COLO668 (cell line): ENCODE measurements at regions not wholly inside any gene's neighbourhood (a gene's known extent, or its start where the extent isn't known, plus 50 kb on each side); places are given as distances from the start of the nearest gene placed in this dataset.
"Not testable (repeated sequence)": the region's sequence is repeated elsewhere in the genome, so short reads cannot be mapped to it uniquely, and the experiment has no call there.

ENCODE experiments used
- DNase-seq: peaks from one replicate; lab custom pipeline; 2025; ENCODE audit not compliant: unreplicated experiment; lab: John Stamatoyannopoulos, UW

DNA sequence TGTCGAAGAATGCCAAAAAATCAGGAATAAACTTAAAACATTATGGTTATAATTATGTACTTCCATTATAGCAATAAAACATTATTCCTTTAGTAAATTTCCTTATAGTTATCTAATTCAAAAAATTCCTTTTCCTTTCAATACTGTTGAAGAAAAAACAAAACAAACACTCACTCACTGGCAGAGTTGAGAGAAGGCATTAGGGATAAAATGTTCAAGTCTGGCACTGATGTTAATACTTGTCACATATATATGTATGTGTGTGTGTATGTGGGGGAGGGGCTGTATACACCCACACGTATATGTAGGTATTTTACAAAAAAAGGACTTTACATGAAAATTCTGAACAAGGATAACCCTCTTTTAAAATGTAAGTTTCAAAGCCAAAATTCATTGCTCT is 150.2 kb upstream of the MEOX2 start:
- DNase-seq = no peak

DNA sequence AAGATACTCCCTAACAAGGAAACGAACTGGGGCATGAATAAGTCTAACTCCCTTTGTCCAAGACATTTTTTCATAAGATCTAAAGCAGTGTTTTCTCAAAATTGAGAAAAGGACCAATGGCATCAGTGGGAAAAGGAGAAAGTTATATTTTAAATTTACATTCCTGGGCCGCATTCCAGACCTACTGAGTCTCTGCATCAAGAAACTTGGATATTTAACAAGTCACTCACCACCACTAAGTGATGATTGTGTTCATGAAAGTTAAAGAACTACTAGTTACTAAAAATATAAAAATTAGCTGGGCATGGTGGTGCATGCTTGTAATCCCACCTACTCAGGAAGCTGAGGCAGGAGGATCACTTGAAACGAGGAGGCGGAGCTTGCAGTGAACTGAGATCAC is 149.6 kb upstream of the MEOX2 start:
- no peak for DNase-seq

DNA sequence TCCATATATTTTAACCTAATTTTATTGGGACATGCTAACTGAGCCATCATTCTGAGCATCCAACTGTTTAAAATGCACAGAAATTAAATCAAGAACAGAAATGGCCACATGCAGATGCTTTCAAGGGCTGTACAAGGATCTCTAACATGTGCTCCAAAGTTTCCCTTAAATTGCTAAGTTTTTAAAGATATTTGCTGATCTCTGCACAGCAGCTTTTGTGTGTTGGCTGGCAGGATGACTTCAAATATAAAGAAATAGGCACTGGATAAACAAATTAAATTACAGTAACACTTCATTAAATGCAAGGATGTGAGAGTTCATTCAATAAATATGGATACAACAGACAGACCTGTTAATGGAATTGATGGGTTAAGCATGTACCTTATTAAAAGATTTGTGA is 148.0 kb upstream of the MEOX2 start:
- no peak for DNase-seq

DNA sequence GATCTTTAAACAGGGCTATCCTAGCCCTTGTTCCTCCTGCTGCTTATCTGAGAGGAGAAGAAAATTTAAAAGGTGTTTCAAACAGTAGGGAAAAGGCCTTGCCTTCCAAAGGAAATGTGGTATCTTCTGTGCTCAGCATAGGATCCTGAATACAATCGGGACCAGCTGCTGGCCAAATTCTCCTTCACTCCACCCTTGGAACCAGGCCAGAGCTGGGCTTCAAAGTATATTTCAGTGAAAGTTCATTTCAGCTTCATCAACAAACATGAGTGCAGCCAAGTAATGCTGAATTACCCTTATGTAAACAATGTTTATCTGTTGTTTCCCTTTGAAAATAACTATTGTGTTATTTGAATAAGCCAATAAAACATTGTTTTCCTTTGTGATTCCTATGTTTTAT is 146.5 kb upstream of the MEOX2 start:
- DNase-seq = peak; percentile 56

DNA sequence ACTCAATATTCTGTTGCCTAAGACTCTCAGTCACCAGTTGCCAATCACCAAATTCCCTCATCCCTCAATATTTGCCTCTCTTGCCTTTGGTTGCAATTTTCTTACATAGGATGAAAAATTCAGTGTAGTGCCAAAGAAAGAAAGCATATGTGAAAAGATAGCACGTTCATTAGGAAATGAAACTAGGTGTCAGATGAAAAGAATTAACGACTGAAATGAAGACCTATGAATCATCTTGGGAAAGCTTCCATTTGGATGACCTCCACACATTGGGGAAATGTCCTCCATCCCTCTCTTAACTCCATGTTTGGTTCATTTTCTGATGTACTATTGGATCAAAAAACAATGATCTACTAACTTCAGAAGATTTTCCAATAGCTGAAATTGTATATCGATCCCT is 145.1 kb upstream of the MEOX2 start:
- no peak for DNase-seq

DNA sequence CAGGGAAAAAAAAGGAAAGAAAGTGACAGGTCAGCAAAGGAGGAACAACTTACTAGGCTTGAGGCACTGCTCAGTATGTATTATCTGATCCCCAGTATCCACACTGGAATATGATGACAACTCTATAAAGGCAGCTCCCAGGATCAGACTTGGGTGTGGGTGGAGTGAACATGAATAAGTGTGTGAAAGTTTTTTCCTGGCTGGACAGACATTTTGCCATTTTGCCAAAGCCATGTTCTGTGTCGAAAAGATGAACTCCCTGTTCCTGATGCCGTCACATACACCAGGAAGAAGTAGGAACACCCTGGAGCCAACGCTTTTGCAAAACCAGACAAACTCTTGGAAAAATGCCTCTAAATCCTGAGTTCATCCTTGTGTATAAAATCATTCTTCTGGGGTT is 143.2 kb upstream of the MEOX2 start:
- no peak for DNase-seq

DNA sequence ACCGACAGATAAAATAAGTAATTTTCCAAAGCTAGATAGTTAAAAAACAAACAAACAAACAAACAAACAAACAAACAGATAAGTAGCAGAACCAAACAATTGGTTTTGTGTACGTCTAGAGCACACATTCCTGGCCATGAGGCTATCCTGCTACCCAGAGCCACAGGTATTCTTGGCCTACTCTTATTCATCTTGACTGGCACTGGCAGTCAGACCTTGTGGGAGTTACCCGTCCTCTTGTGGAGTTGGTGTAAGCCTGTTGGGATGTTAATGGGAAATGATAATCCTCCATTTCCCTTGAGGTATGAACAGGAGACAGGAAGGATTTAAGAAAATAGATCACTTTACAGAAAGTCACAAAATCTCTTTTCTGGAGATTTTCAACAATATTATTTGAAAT is 142.4 kb upstream of the MEOX2 start:
- no peak for DNase-seq

DNA sequence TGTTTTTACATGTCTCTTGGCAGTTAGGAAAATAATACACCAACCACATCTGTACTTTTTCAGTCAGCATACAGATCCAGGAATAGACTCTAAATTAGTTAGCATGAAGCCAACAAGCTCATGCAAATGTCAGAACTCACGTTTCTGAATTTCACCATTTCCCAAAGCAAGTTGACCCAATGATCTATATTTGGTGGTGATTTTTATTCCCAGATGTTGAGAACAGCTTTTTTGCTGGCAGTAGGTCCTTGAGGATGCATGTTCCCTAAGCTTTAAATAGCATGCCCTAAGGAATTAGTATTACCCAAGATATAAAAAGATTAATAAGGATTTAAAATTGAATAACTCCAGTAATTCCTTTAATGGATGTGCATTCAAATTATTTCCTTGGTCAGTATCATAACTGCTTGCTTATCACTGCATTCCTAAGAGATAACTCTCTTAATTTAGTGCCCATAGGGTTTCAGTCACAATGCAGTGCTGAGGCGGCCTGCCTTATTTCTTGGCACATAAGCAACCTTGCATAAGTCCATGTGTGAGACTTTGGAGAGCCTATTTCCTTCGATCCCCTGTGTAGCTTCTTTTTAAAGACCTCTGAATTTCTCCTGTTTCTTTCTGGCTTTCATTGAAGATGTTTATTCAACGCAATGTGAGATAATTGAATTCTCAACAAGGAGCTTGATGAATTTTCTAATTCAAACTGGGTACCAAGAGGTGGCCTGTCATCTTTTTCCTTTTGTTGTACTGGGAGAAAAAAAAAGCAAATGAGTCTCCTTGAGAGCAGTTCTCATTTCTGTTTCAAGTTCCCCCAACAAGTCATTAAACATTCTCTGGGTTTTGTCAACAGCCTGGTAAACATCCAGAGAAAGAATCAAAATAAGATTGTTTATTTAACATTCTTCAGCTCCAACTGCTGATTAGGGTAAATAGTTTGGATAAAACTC is 135.3 kb upstream of the MEOX2 start:
- DNase-seq = no peak

DNA sequence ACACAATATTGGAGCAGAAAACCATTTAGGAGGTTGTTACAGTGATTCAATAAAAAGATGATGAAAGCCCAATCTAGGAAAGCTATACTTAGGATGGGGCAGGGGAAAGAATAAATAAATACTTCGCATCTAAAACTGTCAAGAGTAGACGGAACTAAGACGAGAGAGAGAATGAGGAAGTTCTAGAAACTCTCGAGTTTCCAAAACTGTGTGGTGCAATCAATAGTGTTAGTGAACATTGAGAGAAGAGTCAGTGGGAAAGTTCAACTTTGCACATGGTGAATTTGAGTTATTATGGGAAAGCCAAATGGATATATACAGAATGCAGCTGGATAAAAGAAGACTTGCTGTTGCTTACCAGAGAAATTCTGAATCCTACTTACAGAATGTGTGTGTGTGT is 133.8 kb upstream of the MEOX2 start:
- DNase-seq = no peak

DNA sequence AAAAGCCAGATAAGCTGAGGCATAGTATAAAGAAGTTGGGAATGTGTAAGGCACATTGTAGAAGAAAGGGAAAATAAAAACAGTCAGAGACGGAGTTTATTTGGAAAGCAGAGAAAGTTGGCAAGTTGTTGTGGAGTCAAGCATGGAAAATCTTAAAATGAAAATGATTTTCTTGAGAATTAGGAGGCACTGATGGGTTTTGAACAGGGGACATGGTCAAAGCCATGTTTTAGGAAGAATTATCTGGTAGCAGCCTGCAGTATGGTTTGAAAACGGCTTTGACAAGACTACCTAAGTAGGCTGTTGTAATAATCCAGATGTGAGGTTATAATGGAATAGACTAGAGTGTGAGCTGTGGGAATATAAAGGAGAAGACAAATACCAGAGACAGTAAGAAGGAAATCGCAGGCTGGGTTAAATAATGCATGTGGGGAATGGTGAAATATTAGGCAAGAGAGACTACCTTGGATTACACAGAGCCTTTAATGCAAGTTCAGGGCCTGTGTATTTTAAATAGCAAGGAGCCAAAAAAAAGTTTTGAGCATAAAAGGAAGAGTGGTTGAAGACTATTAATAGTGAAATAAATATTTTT is 130.4 kb upstream of the MEOX2 start:
- no peak for DNase-seq

DNA sequence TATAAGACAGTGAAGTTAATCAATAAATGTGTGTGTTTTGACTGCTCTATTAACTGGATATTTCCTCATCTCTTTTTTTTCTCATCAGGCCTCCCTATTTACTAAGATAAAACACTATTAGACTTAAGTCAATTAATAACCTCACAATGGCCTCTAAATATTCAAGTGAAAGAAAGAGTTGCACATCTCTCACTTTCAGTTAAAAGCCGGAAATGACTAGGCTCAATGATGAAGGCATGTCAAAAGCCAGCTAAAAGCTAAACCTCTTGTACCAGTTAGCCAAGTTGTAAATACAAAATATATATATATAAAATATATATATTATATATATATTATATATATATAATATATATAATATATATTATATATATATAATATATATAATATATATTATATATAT is 127.0 kb upstream of the MEOX2 start:
- no peak for DNase-seq

DNA sequence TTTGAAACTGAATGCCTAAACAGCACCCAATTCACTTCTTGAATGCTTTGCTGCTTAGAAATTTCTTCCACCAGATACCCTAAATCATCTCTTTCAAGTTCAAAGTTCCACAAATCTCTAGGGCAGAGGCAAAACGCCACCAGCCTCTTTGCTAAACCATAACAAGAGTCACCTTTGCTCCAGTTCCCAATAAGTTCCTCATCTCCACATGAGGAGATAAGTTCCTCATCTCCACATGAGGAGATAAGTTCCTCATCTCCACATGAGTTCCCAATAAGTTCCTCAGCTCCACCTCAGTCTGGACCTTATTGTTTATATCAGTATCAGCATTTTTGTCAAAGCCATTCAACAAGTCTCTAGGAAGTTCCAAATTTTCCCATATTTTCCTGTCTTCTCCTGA is 123.9 kb upstream of the MEOX2 start:
- not testable (repeated sequence) for DNase-seq

DNA sequence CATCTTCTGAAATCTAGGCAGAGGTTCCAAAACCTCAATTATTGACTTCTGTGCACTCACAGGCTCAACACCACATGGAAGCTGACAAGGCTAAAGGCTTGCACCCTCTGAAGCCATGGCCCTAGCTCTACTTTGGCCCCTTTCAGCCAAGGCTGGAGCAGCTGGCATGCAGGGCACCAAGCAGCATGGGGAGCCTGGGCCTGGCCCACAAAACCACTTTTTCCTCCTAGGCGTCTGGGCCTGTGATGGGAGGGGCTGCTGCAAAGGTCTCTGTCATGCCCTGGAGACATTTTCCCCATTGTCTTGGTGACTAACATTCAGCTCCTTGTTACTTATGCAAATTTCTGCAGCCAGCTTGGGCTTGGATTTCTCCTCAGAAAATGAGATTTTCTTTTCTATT is 123.5 kb upstream of the MEOX2 start:
- DNase-seq = not testable (repeated sequence)

DNA sequence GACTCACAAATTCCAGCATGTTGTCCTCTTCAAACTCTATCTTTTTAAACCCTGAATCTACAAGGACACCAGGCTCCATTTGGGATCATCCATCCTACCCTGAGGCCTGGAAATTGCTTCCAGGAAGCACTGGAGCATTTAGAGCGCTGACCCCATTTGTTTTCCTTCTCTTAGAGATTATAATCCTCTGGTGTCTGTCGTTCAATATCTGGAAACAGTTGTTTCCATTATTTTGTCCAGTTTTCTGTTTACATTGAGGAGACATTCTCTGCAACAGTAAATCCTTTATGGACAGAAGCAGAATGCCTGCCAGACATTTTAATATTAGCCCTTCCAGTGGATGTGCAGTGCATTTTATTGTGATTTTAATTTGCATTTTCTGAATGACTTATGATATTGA is 119.4 kb upstream of the MEOX2 start:
- no peak for DNase-seq

DNA sequence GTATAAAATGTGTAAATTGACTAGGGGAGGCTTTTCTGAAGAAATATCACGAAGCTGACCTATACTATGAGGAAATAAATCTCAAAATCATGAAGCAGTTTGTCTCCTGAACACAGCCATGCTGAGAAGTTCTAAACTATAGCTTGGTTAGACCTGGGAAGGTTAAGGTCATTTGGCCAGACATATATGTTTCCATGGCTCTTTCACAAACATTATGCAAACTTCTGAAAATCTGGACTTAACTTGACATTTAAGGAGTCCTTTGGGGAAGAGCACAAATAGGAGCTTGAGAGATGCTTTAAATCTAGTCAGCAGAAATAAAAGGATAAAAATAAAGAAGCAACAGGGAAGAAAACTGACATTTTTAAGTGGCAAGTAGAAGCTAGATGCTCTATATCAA is 115.9 kb upstream of the MEOX2 start:
- no peak for DNase-seq

DNA sequence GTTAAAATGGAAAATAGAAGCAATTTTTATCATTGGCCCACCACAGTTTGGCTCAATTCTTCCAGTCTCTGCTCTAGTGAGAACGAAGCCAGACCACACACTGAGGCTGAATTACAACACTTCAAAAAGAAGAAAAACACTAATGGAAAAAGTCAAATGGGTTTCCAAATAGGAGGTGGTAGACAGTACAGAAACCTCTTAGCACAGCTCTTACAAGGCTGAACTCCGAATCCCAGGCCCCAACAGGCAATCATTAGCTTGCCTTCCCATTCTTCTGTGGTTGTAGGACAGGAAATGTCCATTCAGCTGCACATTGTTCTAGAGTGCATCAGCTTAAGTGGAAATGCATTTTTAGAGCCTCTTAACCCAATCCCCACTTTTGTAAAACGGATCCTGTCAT is 115.1 kb upstream of the MEOX2 start:
- no peak for DNase-seq

DNA sequence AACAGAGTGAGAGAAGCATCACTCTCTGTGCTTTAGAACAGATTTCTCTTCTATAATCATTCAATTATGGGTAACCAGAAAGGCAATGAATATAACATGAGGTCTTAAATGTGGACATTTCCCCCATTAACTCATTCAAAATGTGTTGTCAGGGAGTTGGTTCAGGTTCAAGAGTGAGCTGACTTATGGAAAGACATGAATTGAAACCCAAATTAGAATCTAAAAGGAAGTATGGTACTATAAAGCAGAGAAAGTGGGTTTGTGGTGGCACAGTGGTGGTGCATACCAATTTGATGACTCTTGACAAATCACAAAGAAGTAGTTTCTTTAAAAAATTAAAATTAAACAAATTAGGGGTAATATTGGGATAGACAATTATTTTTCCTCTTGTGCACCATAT is 114.6 kb upstream of the MEOX2 start:
- no peak for DNase-seq

DNA sequence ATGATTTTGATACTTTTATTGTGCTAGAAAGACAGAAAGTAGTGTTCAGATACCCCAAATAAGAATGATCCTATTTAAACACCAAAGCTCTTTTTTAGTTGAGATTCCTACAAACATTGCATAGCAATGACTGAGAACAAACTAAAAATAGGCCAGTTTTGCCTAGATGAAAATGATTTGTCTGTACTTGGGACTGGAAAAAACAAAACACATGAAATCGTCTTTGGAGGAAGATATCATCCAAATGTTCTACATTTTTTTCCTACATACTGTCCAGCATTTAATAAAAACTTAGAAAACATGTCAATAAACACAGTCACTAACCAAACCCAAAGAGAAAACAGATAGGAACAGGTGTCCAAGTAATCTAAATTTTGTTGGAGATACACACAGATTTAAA is 111.6 kb upstream of the MEOX2 start:
- no peak for DNase-seq

DNA sequence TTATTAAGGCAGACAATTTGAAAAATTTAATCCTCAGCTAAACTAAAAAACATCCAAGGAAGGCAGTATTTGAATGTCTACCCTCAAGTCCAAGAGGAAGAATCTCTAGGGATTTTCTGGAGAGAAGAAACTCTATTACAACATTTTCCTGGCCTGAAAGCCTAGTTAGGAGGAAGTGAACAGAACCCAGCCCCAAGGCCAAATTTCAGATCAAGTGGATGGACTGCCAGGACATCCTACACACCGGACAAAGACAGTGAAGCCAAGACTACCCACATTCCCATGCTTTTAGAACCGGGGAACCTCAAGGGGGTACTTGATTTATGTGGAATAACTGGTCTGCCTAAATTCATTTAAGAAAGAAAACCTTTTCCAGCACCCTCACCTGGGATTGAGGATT is 108.9 kb upstream of the MEOX2 start:
- no peak for DNase-seq

DNA sequence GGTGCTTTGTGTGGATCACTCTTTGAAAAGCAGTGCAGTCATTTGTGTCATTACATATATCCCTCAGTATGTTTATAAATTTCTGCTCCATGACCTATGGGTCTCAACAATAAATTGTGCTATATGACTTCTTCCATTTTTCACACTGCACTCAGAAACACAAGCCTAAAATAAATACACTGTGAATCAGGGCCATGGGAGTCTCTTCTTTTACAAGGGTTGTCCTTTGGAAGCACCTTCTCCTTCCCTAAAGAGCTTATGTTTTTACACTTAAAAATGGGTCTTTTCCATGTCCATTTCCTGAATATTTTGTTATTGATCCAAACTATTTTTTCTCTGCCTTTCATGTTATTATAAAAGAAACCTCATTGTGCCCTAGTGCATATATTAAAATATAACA is 108.3 kb upstream of the MEOX2 start:
- no peak for DNase-seq

DNA sequence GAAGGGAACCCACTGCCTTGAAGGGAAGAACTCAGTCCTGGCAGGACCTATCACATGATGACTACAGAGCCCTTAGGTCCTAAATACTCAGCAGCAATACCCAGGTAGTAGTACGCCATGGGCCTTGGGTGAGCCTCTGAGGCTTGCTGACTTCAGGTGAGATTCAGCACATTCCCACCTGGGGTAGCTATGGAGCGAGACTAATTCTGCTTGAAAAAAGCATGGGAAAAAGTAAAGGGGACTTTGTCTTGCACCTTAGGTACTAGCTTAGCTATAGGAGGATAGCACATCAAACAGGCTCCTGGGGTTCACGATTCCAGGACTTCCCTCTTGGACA is 98.2 kb upstream of the MEOX2 start:
- no peak for DNase-seq

DNA sequence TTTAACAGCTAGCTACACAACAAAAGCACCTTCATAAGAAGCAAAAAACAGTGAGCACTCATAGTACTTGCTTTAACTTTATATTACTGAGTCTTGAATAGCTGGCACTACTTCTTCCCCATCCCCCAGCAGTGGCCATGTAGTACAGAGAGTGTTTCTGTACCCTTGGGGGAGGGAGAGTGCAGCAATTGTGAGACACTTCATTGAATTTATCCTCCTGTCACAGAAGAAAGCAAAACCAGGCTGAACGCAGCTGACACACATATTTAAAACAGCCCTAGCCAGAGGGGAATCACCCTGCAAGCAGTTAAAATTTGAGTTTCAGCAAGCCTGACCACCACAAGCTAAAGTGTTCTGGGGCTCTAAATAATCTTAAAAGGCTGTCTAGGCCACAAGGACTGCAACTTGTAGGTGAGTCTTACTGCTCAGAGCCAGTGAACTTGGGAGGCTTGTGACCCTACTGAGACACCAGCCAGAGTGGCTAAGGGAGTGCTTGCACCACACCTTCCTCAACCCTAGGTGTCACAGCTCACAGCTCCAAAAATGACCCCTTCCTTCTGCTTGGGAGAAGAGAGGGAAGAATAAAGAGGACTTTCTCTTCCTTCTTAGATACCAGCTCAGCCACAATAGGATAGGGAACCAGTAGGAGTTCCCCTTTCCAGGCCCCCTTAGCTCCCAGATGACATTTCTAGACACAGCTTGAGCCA is 97.7 kb upstream of the MEOX2 start:
- no peak for DNase-seq
